SK-N-SH treated with all-trans-retinoic acid at 6 μM for 48 hours (cell line): ENCODE measurements at regions not wholly inside any gene's neighbourhood (a gene's known extent, or its start where the extent isn't known, plus 50 kb on each side); places are given as distances from the start of the nearest gene placed in this dataset.

Source experiments
- PPARA ChIP-seq: fragments of 250-450 bp; sonication (Bioruptor Pico); IDR thresholded peaks from 2 replicates; pipeline ENCODE4 v1.5.0; 2020; ENCODE audit warnings: mild to moderate bottlenecking, borderline replicate concordance
- TOX ChIP-seq: fragments of 250-450 bp; sonication (Bioruptor Pico); IDR thresholded peaks from 2 replicates; pipeline ENCODE4 v1.8.0; 2021; ENCODE audit warnings: mild to moderate bottlenecking, moderate library complexity, borderline replicate concordance
- ZFP30 ChIP-seq: fragments of 450-650 bp; formaldehyde crosslinking; IDR thresholded peaks from 2 replicates; pipeline ENCODE4 v1.5.0; 2022; ENCODE audit warnings: mild to moderate bottlenecking, moderate library complexity

DNA sequence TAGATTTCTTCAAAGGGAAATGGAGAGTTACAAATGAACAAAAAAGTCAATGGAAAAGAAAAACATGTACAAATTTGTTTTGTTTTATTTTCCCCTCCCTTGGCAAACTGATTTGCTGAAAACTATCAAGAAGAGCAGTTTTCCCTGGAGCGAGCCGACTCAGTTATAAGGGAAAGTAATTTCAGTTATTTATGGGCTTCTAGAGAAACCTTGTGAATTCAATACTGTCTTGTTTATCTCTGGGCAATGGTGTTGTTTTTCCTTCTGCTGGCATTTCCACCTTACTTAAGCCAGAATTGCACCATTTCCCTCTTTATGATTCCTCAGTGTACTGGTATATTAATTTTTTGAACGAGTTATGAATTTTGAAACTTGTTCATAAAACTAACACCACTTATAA lies 1163.6 kb downstream of the CDH12 start:
- TF ChIP-seq ZFP30 (CRISPR knock-in tag) (no peak), TOX (CRISPR knock-in tag) (no peak), PPARA (CRISPR knock-in tag) (no peak)
